Hepatocyte (in vitro differentiated cells): ENCODE measurements at regions not wholly inside any gene's neighbourhood (a gene's known extent, or its start where the extent isn't known, plus 50 kb on each side); places are given as distances from the start of the nearest gene placed in this dataset.

Source experiments
- CTCF ChIP-seq: fragments of 200-600 bp; sonication (generic); IDR thresholded peaks from 2 replicates; pipeline ENCODE4 v1.5.1; 2016; ENCODE audit warnings: antibody characterized with exemption, mild to moderate bottlenecking; ENCODE audit not compliant: poor library complexity
- EZH2 ChIP-seq: fragments of 200-600 bp; sonication (generic); IDR thresholded peaks from 2 replicates; pipeline ENCODE4 v1.6.1; 2016; ENCODE audit warnings: antibody characterized with exemption, mild to moderate bottlenecking, borderline replicate concordance
- EZH2phosphoT487 ChIP-seq: fragments of 200-600 bp; sonication (generic); IDR thresholded peaks from one replicate; pipeline ENCODE4 v1.6.1; 2018; ENCODE audit warnings: antibody characterized with exemption, mild to moderate bottlenecking, low read depth, moderate library complexity; ENCODE audit not compliant: unreplicated experiment, severe bottlenecking

- TF ChIP-seq CTCF (no peak), EZH2phosphoT487 (no peak), EZH2 (no peak)
Observed at GRCh38 chr15:87628311-87628710, 628.2 kb downstream of the NTRK3 start.
